ENCODE measurements at regions not wholly inside any gene's neighbourhood (a gene's known extent, or its start where the extent isn't known, plus 50 kb on each side); places are given as distances from the start of the nearest gene placed in this dataset.

- Histone ChIP-seq H3K4me3 (no peak overlapping the region), H3K4me1 (peaks cover 8 to 24% (median 9%) of the 10 kb centered on the region in 3 donors), H3K27ac (peak overlapping the region in 2 of 4 donors; percentile 91 to 94), H3K36me3 (no peaks in the 10 kb centered on the region), H3K27me3 (no peaks in the 10 kb centered on the region), H3K9me3 (no peaks in the 10 kb centered on the region)
- ATAC-seq (peak in 1 of 4 donors; percentile 2), DNase-seq (peak in 3 of 6 donors; percentile 21 to 43 (median 34)), FAIRE-seq (no peak)
- 68 to 80% methylated on average over 18 of the region's 18 CpGs for WGBS, 2 donors
- intact Hi-C loops (cut with DNase I), result no loop called here
- no peak for TF ChIP-seq CTCF (IDR thresholded peaks at IDR 0.05)
Measured at GRCh38 chr2:64857581-64858471, 131.4 kb upstream of the SLC1A4 start.

DNA sequence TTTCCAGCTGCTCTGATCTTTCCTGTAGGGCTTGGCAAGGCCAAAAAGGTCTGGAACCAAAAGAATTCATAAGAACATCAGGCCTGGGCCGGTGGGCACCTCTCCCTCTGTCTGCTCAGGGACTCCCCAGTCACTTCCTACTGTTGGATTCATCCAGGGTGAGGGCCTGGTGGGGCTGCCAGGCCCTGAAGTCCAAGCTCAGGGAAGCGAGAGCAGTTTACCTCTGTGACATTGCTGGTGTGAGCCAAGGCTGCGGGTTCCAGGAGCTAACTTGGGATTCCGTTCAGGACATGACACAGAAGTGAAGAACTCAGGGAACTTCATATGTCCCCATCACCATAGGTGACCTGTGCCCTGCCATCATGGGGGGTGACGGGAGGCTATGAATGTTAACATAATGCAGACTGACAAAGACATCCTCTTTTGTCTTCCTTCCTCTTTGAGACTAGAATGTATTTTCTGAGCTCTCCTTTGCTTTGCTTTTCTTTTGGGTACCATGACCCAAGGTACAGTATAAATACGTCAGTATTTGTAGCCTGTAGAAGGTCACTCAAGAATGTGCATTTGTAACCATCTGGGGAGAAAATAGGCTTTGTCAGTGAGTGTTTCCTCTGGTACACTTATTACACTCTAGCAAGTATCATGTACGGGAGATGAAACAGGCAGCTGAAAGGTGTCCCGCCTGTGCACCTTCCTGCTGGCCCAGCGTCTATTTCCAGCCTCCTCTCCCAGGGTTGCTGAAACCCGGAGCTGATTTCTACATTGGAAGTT is 130.5 kb upstream of the SLC1A4 start:
- H3K27ac ChIP-seq, result peak overlapping the region; percentile 78 to 94 (median 88)
- WGBS, 2 donors, result 46 to 47% methylated on average over 10 of the region's 10 CpGs
- no peak for TF ChIP-seq CTCF (IDR thresholded peaks at IDR 0.05)
- H3K9me3 ChIP-seq, result no peaks in the 10 kb centered on the region
- no peaks in the 10 kb centered on the region for H3K27me3 ChIP-seq
- peak overlapping the region in 2 of 4 donors; percentile 54 to 55 for H3K4me3 ChIP-seq
- ATAC-seq, result peak in 1 of 4 donors; percentile 1
- no peak for DNase-seq
- H3K4me1 ChIP-seq, result peaks cover 8 to 24% (median 9%) of the 10 kb centered on the region in 3 donors
- intact Hi-C loops (cut with DNase I), result no loop called here
- no peaks in the 10 kb centered on the region for H3K36me3 ChIP-seq
- no peak for FAIRE-seq

DNA sequence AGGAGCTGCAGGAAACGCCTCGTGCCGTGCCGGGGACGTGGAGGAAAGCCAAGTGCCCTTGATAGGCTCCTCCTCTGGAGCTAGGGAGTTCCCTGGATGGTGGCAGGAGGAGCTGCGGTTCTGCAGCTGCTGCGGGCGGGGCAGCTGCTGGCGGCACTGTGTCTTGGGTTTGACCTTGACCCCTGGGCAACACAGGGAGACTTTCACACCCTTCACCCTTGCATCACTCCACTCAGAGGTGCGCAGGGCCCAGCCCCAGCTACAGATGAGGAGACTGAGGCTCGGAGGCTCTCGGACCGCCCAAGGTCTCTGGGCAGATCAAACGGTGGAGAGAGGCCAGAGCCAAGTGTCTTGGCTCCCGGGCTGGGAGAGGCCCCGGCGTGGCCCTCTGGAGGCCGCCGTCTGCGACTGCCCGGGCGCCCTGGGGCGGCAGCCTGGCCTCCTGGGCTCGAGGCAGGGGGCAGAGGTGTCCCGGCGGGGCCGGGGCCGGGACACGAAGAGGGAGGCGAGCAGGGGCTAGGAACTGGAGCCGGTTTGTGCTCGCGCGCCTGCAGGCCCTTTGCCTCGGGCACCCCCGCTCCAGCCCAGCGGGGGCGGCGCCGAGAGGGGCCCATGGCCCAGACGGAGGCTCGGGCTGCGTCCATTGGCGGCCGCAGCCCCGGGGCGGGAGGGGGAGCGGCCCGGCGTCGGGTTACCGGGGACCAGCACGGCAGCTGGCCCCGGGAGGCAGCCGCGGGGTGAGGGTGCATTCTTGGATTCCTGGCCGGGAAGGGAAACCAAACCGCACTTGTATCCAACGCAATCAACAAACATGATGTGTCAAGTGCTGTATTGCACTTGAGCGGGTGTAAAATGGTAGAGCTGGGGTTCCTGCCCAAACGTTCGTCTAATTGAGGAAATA is 129.6 kb upstream of the SLC1A4 start:
- ATAC-seq (peak; percentile 86 to 91 (median 88)), DNase-seq (peak; percentile 83 to 95 (median 90)), FAIRE-seq (no peak)

More for the DNA sequence above, 129.6 kb upstream of the SLC1A4 start:
- no peak for TF ChIP-seq CTCF (IDR thresholded peaks at IDR 0.05)
- peak overlapping the region; percentile 7 to 55 (median 44) for H3K4me3 ChIP-seq
- peak overlapping the region; percentile 78 to 94 (median 88) for H3K27ac ChIP-seq
- WGBS, 2 donors, result 3 to 4% methylated on average over 57 to 62 of the region's 62 CpGs
- H3K27me3 ChIP-seq, result no peaks in the 10 kb centered on the region
- H3K9me3 ChIP-seq, result no peaks in the 10 kb centered on the region
- H3K36me3 ChIP-seq, result no peaks in the 10 kb centered on the region
- peaks cover 8 to 21% (median 9%) of the 10 kb centered on the region in 3 donors for H3K4me1 ChIP-seq
- intact Hi-C loops (cut with DNase I), result loop anchor here in 2 of 3 donors (5.0 to 10.0 kb wide), 5 partner anchors 125 to 525 kb away; partner anchors contain the start of gene SERTAD2 (in 1 of the 2)

Measured in pancreas (tissue), 10 donors.